GM21723 (cell line): ENCODE measurements at regions not wholly inside any gene's neighbourhood (a gene's known extent, or its start where the extent isn't known, plus 50 kb on each side); places are given as distances from the start of the nearest gene placed in this dataset.

ENCODE experiments used
- ATAC-seq: cut with Tn5 transposase; IDR thresholded peaks from one replicate; pipeline ENCODE4 v1.9.1; 2021; ENCODE audit warnings: mild to moderate bottlenecking, moderate library complexity; ENCODE audit not compliant: unreplicated experiment

DNA sequence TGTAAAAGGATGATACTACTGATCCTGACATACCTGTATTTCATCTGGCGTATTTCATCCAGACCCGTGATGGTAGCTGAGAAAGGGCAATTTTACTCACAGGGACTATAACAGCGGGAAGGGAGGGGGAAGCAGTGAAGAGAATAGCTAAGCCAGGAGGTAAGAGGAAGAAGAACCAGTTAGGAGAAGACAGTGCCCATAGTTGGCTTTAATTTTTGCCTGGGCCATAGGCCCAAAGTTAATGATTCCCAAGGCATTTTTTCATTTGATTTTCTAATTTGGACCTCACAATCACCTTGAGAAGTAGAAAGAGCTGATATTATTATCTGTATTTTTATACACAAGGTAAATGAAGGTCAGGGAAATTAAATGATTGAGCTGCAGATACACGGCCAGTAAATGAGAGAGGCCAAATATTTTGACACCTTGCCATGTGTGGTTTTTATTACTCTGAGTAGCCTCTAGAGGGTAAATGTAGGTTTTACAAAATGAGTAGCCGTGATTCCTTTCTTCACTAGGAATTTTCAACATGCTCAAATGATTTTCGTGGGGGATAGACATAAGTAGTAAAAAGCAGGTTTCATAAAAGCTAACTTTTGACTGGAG is 382.2 kb downstream of the FUT8 start:
- ATAC-seq, result no peak

DNA sequence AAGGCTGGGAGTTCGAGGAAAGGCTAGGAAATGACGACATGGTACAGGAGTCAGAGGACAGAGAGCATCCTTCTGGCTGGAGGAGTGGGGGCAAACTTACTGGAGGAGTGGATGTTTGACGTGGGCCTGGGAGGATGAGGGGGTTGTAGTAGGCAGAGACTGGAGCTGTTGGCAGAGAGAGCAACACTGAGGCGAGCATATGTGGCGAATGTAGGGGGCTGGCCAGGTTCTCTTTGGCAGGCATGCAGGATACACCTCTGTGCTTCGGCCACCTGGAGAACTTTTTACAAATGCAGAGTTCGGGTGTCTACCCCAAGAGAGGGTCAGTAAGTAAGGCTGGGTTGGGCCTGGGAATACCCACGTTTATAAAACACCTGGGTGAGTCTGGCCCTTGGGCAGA is 385.7 kb downstream of the FUT8 start:
- no peak for ATAC-seq

DNA sequence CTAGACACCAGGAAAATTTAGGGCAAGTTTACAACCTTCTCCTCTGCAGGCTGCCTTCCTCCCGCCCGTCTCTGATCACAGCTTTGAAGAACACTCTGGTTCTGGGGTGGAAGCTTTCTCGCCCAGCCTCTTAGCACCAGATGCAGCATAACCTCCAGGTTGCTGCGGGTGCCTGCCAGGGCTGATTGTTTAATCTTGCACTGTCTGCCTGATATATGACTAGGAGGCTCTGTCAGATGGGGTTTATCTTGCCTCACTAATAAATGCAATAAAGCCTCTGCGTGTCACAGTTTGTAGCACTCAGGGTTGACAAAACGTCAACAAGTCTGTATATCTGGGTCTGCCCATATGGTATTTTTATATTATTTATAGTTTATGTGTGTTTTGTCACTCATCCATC is 388.2 kb downstream of the FUT8 start:
- ATAC-seq, result no peak

DNA sequence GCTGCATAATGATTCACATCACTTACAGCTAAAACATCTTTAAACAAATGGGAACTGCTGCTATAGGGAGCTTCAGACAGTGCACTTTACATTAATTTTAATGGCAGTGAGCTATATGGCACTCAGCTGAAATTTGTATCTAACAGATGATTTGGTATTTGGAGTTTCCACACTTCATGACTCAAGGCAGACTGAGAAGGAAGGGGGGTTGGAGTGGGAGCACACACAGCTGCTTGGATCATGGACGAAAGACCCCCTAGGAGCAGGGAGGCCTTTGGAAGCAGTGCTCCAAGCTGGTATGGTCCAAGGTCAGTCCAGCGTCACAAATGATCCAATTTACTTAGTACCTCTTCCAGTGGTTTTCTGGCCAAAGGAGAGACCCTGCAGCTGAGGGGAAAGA is 389.7 kb downstream of the FUT8 start:
- no peak for ATAC-seq

DNA sequence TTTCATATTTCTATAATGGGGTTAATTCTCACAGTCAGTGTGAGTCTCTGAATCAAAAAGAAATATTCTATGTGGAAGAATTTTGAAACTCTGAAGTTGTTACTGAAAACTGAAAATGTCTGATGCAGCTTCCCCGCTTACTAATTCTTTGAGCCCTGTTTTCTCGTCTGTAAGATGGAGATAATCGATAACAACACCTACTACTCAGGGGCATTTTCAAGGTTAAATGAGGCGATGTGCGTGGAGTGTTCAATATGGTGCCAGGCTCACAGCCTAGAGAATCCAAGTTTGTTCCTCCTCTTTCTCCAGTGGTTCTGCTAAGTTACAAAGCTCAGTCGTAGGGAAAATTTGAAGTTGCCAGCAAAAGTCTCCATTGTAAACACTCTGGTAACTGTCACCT is 391.4 kb downstream of the FUT8 start:
- no peak for ATAC-seq

DNA sequence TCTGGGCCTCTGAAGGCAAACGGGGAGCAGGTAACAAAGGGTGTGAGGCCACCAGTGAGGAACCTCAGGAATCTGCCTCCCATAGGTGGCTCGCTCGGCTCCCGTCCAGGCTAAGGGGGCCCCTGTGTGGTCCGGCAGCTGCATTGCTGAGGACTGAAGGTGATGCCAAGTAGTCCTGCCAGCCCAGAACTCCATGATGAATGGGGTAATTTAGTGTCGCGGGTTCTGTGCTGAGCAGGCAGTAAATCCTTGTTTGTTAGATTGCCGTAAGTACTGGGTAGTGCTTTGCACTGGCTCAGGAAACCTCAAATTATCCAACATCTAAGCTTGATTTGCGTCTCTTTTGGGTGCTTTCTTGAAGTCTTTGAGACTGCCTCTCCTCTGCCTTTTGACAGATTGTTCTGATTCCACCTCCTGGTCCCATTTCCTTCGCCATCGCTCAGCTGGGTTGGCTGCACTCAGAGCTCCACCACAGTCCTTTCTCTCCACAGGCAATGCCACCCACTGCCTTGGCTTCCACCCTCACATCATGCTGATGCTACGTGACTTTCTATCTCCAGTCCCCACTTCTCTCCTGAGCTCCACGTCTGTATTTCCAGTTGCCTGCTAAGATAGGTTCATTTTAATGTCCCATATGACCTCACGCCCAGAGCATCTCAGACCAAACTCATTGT is 392.0 kb downstream of the FUT8 start:
- no peak for ATAC-seq

DNA sequence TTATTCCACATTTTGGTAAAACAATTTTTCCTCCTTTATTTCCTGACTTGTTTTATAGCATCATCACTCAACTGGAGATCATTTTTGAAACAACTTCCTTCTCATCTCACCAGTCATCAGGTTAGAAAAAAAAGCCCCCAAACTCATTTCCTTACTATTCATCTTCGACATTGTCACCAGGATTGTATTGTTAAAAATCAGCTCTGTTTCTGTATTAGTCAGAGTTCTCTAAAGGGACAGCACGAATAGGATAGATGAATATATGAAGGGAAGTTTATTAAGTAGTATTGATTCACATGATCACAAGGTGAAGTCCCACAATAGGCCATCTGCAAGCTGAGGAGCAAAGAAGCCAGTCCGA is 392.6 kb downstream of the FUT8 start:
- no peak for ATAC-seq

DNA sequence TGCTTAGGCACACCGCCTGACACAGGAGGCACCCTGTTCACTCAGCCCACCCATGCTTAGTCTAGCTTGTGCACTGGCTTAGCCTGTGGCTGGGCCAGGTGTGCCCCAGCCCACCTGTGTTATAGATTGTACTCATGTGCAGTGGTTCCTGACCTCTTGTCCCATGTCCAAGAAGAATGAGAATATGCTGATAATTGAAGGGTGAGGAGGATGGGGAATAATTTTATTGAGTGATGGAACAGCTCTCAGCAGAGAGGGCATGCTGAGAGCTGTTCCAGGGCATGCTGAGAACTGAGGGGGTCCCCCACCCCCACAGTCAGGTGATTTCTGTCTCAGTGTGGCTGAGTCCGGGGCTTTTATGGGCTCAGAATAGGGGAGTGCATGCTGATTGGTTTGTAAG is 395.9 kb downstream of the FUT8 start:
- no peak for ATAC-seq

DNA sequence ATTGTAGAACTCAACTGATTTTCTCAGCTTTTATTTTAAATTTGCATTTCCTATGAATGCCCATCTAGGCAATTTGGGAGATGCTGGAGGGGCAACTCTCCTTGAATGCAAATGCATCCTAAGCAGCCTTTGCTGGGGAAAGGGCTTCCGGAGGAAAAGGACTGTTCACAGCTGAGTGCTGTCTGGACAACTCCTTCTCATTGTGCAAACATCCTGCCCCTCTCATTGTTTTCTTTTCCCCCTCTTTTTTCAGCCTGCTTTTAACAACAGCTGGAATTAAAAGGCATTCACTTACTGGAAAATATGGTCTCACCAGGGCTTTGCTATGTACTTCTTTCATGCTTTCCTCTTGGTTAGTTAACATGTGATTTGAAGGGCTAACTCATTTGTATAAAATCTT is 397.8 kb downstream of the FUT8 start:
- ATAC-seq, result no peak

DNA sequence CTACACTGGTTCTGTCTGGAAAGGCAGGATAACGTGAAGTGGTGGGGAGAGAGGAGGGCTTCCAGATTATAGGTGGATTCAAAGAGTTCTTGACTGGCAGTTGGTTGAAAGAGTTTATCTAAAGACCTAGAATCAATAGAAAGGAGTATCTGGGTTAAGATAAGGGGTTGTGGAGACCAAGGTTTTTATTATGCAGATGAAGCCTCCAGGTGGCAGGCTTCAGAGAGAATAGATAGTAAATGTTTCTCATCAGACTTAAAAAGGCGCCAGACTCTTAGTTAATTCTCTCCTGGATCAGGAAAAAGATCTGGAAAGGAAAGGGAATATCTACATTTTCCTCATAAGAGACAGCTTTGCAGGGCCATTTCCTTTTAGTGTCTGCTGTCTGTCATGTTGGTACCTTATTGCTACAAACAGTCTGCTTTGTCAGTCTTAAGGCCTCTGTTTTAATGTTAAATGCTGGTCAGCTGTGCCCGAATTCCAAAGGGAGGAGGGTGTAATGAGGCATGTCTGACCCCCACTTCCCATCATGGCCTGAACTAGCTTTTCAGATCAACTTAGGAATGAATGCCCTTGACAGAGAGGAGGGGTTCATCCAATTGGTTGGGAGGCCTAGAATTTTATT is 401.3 kb downstream of the FUT8 start:
- ATAC-seq, result no peak

DNA sequence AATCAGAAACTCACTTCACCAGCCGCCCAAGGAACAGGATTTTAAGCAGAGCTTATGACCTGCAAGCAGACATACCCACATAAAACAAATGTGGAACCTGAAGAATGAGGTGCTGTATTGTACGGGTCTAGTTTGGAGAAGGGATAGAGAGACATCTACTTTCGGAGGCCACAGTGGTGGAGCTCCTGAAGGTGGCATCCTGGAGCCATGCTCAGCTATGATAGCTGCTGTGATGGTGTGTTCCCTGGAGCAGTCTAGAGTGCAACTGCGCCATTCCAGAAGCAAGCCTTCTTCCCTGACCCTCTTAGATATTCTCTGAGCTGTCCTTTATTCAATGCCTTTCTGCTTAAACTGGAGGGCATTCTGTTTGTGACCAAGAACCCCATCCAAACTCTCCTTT is 402.6 kb downstream of the FUT8 start:
- ATAC-seq, result no peak

DNA sequence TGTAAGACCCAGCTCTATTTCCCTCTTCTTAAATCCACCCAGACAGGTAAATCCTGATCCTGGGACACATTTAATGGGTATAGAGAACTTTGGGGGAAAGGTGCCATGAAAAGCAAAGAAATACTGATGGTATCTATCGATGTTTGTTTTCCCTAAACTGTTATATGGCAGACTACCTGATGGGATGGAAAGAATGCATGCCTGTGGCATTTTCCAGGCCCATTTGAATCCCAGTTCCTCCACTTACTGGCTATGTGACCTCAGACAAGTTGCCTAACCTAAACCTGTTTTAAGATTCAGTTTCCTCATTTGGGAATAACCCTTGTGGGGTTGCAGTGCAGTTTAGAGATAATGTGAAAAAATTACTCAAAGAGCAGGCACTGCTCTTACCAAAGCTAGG is 404.5 kb downstream of the FUT8 start:
- no peak for ATAC-seq

DNA sequence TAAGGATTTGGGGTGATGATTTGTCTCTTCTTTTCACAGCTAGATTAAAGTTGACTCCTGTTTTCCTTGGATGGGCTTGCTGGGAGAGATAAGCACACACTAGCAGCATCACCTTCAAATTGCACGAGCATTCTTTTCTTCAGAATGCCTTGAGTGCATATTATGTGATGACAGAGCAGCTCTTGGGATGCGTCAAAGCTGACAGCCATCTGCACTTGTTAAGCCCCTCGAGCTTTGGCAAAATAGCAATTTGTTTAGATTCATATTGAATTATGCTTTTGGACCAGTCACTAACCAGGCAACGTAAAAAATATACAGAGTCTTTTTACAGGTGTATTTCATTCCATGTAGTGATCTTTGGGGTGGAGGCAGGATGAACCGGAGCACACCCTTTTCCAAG is 407.0 kb downstream of the FUT8 start:
- no peak for ATAC-seq

DNA sequence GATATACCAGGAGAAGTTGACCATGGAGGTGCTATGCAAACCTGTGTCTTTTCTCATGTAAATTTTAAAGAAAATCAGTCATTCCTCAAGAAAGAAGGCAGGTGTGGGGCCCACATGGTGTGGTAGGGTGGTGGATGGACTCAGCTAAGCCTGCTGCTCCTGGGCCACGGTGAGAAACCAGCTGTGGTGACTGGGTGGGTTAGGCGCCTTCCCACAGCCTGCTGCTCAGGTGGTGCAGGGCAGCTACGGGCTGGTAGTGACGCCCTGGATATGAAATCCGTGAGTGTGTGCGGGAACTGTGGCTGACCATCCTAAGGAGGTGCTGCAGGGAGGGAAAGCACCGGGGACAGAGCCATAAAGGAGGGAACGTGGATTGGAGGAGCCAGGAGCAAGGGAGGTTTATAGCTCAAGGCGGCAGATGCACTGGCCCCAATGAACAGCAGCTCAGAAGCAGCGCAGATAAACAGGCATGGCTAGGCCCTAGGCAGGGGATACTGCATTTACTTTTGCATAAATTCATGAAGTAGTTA is 408.8 kb downstream of the FUT8 start:
- no peak for ATAC-seq

DNA sequence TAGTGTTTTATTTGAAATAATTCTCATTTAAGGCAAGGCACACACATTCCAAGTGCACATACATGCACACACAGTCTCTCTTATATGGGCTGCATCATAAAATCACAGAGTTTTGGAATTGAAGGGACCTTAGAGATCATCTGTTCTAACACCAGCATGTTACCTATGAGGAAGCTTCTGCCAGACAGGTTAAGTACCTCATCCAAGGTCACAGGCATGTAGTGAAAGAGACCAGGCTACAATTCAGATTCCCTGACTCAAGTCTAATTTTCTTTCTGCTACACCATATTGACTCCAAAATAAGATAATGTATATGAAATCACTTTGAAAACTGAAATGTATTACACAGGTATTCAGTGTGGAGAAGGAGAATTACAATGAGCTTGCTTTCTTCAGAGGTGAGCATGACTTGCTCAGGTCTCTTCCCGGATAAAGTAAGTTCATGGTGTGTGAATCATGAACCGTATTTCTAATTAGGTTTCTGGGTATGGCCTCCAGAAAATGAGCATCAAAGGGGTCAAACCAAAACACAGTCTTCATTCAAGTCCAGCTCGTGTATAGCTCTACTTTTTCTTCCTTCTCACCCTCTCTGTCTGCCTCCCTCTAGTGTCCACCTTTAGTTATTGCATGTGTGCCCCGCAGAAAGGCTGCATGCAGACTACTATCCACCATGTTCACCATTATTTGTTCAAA is 411.9 kb downstream of the FUT8 start:
- no peak for ATAC-seq

DNA sequence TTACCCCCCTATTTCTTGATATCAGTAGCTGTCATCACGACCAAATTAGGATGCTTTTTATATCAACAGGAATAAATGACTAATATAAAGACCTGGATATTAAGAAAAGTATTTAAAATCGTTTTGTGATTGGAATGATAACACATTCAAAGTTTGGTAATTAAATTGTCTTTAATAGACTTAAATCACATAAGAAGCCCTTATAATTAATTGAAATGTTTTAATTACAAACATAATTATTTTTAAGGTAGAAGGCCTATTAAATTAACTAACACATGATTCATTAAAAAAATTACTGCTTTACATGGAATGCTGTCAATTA is 412.4 kb downstream of the FUT8 start:
- no peak for ATAC-seq

DNA sequence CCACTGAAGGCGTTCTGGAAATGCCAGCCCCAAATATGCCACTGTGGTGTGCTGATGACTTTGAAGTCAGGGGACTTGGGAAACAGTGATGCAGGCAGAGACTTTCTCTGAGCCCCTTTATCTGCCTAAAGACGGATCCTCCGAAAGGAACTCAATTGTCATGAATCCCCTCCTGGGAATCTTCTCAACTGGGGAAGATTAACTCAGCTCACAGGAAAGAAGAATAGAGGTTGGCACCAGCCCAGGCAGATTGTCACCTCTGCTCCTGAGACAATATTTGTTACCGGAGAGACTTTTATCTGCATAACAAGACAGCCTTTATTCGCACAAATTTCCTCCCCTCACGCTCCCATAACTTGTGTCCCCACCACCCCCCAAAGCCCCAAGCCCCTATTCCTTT is 414.4 kb downstream of the FUT8 start:
- no peak for ATAC-seq

DNA sequence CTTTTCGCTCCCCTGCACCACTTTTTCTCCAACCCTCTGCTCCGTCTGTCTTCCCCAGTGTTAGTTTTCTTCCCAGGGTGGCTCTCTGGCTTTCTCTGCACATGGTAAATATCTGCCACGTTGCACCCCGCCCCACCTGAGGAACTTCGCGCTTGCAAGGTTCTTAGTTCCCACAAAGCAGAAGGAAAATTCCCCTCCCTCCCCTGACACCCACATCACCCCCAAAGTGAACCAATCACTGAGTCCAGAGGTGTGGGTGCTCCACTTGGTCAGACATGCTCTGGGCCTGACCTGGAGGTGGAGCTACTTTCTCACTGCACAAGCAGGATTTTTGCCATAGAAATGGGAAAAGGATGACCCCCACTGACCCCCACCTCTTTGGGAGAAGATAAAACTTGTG is 415.0 kb downstream of the FUT8 start:
- ATAC-seq, result no peak

DNA sequence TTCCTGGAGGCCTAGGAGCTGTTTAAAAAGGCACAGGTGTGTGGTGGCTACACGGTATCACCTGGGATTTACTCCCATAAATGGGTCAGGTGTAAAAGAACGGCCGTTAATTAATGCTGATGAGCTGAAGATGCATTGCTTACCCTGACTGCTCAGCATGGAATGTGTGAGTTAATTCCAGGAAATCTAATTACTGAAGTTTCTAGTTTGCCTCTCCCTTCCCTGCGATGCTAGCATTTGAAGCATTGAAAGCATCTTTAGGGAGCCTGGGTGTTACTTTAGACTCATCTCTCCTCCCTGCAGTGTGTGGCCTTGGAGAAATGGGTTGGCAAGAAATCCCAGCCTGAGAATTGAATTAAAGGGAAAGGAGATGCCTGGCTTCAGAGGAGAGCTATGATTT is 415.9 kb downstream of the FUT8 start:
- ATAC-seq, result no peak

DNA sequence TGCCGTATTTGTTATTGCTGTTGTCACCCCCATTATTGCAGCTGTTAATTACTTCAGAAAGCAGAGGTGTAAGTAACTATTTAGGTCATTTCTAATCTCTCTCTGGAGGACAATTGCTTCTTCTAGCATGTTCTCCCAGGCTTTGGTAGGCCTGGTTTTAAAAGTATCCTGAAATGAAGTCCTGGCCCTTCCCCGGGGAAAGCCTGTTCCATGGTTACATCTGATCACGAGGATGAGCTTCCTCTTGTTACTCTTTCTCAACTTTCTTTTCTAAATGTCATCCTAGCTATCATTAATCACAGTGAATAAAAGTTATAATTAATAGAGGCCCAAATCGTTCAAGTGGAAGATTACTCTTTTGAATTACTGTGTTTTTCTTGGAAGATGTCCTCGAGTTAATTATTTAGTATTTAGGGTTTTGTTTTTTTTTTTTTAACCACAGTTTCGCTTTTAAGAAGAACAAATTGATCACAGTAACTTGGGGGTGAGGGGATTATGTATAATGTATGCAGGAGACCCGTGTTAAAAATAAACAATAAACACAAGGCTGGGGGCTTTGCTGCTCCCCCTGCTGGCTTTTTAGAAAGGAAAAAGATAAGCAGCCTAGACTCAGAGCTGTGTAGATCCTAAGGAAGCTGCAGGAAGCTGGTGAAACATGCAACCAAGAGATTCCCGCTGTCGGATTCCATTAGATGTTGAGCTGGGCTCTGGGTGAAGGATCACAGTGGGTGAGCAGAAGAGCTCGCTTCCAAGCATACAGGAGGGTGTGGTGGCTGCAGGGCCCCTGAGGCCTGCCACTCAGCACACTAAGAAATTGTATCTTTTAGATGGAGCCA is 420.1 kb downstream of the FUT8 start:
- ATAC-seq, result no peak

DNA sequence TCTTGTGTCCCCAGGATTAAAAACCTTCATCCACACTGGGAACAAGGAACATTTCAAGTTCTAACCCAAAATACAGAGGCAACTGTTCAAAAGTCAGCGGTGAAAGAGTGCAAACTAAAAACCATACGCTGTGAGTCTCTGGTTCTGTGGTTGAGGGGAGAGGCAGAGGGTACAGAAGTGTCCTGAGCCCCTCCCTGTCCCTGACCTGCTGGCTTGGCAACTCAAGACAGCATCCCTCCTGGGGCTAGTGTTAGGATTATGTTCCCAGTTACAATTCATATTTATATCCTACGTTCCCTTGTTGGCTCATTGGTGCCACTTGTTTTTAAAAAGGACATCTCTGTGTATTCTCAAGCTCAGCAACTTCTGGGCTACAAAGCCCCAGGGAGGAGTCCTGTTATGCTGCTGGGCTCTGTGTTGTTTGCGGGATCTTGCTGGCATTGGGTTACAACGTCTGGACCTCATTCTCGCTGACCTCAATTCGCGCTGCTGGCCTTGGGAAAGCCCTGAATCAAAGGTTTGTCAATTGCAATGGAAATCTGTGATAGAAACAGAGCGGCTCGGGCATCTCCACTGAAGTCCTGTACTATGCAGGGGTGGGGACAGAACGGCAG is 420.8 kb downstream of the FUT8 start:
- ATAC-seq, result no peak
